ENCODE measurements at regions not wholly inside any gene's neighbourhood (a gene's known extent, or its start where the extent isn't known, plus 50 kb on each side); places are given as distances from the start of the nearest gene placed in this dataset.

DNA sequence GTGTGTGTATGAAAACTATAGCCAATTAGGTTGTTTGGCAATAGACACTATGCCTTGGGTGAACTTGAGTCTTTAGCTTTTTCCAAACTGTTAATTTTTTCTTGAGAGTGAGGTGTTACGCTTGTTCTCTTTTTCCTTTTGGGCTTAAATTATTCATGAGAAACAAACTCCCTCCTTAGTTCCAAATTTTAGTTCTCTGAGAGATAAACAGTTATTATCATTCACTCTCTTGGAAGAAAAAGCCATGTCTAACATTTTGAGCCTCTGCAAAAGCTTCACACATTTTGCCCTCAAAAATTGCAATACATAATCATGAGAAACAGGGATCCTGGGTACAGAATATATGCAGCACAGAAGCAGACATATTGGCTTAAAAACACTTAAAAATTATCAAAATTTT lies 1353.9 kb upstream of the MAP3K7 start:
- DNase-seq (ENCODE audit: low spot score) = no peak
- TF ChIP-seq, protein P1, sequence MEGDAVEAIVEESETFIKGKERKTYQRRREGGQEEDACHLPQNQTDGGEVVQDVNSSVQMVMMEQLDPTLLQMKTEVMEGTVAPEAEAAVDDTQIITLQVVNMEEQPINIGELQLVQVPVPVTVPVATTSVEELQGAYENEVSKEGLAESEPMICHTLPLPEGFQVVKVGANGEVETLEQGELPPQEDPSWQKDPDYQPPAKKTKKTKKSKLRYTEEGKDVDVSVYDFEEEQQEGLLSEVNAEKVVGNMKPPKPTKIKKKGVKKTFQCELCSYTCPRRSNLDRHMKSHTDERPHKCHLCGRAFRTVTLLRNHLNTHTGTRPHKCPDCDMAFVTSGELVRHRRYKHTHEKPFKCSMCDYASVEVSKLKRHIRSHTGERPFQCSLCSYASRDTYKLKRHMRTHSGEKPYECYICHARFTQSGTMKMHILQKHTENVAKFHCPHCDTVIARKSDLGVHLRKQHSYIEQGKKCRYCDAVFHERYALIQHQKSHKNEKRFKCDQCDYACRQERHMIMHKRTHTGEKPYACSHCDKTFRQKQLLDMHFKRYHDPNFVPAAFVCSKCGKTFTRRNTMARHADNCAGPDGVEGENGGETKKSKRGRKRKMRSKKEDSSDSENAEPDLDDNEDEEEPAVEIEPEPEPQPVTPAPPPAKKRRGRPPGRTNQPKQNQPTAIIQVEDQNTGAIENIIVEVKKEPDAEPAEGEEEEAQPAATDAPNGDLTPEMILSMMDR (IDR thresholded peaks at IDR 0.05; ENCODE audit: borderline replicate concordance, control extremely low read depth, extremely low read depth, insufficient read depth, missing control alignments) = no peak
- in situ Hi-C loops (cut with MboI; ENCODE audit: low sequenced_read_pairs, unreplicated experiment) = no loop called here

DNA sequence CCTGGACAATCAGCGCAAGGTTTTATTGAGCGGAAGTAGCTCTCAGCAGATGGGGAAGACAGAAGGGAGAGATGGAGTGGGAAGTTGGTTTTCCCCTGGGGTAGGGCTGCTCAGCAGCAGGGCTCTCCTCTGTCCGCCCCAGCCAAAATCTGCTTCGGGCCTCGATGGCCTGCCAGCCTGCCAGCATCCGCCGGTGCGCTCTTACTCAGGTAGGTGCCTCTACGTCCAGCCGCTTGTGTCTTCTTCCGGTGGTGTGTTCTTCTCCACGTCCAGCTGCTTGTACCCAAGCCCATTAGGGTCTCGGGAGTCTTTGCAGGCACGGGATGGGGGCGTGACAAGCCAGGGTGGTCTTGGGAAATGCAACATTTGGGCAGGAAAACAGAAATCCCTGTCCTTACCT lies 1340.0 kb upstream of the MAP3K7 start:
- no peak for DNase-seq (ENCODE audit: low spot score)
- in situ Hi-C loops (cut with MboI; ENCODE audit: low sequenced_read_pairs, unreplicated experiment) = no loop called here
- TF ChIP-seq, protein P1 (IDR thresholded peaks at IDR 0.05; ENCODE audit: borderline replicate concordance, control extremely low read depth, extremely low read depth, insufficient read depth, missing control alignments) = no peak

- TF ChIP-seq, protein P1 (IDR thresholded peaks at IDR 0.05; ENCODE audit: borderline replicate concordance, control extremely low read depth, extremely low read depth, insufficient read depth, missing control alignments) = no peak
- no peak for DNase-seq (ENCODE audit: low spot score)
- in situ Hi-C loops (cut with MboI; ENCODE audit: low sequenced_read_pairs, unreplicated experiment) = no loop called here
Observed at GRCh38 chr6:91926361-91926760, 1339.5 kb upstream of the MAP3K7 start.

- TF ChIP-seq, protein P1 (IDR thresholded peaks at IDR 0.05; ENCODE audit: borderline replicate concordance, control extremely low read depth, extremely low read depth, insufficient read depth, missing control alignments) = no peak
- DNase-seq (ENCODE audit: low spot score) = no peak
- in situ Hi-C loops (cut with MboI; ENCODE audit: low sequenced_read_pairs, unreplicated experiment) = no loop called here
Observed at GRCh38 chr6:91911945-91912344, 1325.1 kb upstream of the MAP3K7 start.

DNA sequence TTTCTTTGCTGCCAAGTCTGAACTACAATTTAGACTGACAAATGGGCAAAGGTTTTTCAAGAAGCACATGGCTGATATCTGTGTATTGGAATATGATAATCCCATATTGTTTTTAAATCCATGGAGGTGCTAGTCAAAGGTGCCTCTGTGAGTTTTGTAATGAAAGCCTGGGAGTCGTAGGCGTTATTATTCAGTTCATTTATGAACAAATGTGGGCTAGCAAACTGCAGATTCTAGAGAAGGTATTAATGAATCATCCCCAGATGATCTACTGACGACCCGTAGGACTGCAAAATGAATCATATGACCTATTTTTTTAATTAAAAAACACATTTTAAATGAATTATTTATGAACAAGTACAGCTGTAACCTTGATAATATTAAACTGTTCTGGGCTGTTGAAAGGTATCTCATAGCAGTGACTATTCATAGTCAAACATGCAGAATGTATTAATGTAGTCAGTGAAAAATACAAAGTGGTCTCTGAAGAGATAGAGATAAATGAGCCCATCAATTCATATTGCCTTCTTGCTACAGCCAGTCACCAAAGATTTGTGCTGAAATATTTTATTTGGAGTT lies 1317.8 kb upstream of the MAP3K7 start:
- DNase-seq (ENCODE audit: low spot score) = no peak
- in situ Hi-C loops (cut with MboI; ENCODE audit: low sequenced_read_pairs, unreplicated experiment) = no loop called here
- TF ChIP-seq, protein P1 (IDR thresholded peaks at IDR 0.05; ENCODE audit: borderline replicate concordance, control extremely low read depth, extremely low read depth, insufficient read depth, missing control alignments) = no peak

GRCh38 chr6:91895599-91896285 lies 1308.9 kb upstream of the MAP3K7 start:
- in situ Hi-C loops (cut with MboI; ENCODE audit: low sequenced_read_pairs, unreplicated experiment) = no loop called here
- DNase-seq (ENCODE audit: low spot score) = no peak
- TF ChIP-seq, protein P1 (IDR thresholded peaks at IDR 0.05; ENCODE audit: borderline replicate concordance, control extremely low read depth, extremely low read depth, insufficient read depth, missing control alignments) = no peak

All from GM13976 (cell line).